ENCODE measurements at regions not wholly inside any gene's neighbourhood (a gene's known extent, or its start where the extent isn't known, plus 50 kb on each side); places are given as distances from the start of the nearest gene placed in this dataset.

GRCh38 chr4:137961051-137961438, 281.1 kb downstream of the SLC7A11 start:
- Histone ChIP-seq H3K9me3 (ENCODE audit: low read length) (no peaks in the 10 kb centered on the region), H4K20me1 (ENCODE audit: insufficient read depth, low read length) (no peaks in the 10 kb centered on the region), H3K9me2 (ENCODE audit: insufficient read depth, low read length) (no peaks in the 10 kb centered on the region), H3K79me2 (ENCODE audit: insufficient read depth, low read depth, low read length) (no peaks in the 10 kb centered on the region), H2AFZ (ENCODE audit: low read length) (no peak overlapping the region), H3K4me1 (ENCODE audit: insufficient read depth, low read length, poor library complexity, severe bottlenecking) (no peaks in the 10 kb centered on the region), H3K27ac (ENCODE audit: low read depth, low read length, poor library complexity, severe bottlenecking) (no peak overlapping the region), H3K4me2 (ENCODE audit: low read length) (no peak overlapping the region), H3K4me3 (ENCODE audit: low read depth, low read length, poor library complexity, severe bottlenecking) (no peak overlapping the region), H3K36me3 (ENCODE audit: insufficient read depth, low read length) (no peaks in the 10 kb centered on the region)
- DNase-seq (ENCODE audit: low spot score) = no peak
- CTCF ChIA-PET (ENCODE audit: unreplicated experiment) = no interaction called here
- POLR2A ChIA-PET = interaction anchor here (1.4 kb wide), 1 partner anchor 10 kb away, joined by 3 read pairs; no protein-coding TSS in a partner anchor
- BruUV-seq (replicated peaks) = no TSS peak
- intact Hi-C loops (cut with micrococcal nuclease; ENCODE audit: unreplicated experiment) = no loop called here
- TF ChIP-seq, protein P1, sequence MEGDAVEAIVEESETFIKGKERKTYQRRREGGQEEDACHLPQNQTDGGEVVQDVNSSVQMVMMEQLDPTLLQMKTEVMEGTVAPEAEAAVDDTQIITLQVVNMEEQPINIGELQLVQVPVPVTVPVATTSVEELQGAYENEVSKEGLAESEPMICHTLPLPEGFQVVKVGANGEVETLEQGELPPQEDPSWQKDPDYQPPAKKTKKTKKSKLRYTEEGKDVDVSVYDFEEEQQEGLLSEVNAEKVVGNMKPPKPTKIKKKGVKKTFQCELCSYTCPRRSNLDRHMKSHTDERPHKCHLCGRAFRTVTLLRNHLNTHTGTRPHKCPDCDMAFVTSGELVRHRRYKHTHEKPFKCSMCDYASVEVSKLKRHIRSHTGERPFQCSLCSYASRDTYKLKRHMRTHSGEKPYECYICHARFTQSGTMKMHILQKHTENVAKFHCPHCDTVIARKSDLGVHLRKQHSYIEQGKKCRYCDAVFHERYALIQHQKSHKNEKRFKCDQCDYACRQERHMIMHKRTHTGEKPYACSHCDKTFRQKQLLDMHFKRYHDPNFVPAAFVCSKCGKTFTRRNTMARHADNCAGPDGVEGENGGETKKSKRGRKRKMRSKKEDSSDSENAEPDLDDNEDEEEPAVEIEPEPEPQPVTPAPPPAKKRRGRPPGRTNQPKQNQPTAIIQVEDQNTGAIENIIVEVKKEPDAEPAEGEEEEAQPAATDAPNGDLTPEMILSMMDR (conservative IDR thresholded peaks at IDR 0.05; ENCODE audit: low read length) = no peak
- no peak for TF ChIP-seq EZH2phosphoT487 (IDR thresholded peaks at IDR 0.05; ENCODE audit: borderline replicate concordance, low read depth, low read length)

- intact Hi-C loops (cut with micrococcal nuclease; ENCODE audit: unreplicated experiment) = no loop called here
- no peak for DNase-seq (ENCODE audit: low spot score)
- Histone ChIP-seq H3K27ac (ENCODE audit: low read depth, low read length, poor library complexity, severe bottlenecking) (no peak overlapping the region), H3K4me3 (ENCODE audit: low read depth, low read length, poor library complexity, severe bottlenecking) (no peak overlapping the region), H3K4me2 (ENCODE audit: low read length) (no peak overlapping the region), H3K79me2 (ENCODE audit: insufficient read depth, low read depth, low read length) (no peaks in the 10 kb centered on the region), H3K36me3 (ENCODE audit: insufficient read depth, low read length) (no peaks in the 10 kb centered on the region), H3K9me3 (ENCODE audit: low read length) (no peaks in the 10 kb centered on the region), H4K20me1 (ENCODE audit: insufficient read depth, low read length) (no peaks in the 10 kb centered on the region), H3K9me2 (ENCODE audit: insufficient read depth, low read length) (no peaks in the 10 kb centered on the region), H3K4me1 (ENCODE audit: insufficient read depth, low read length, poor library complexity, severe bottlenecking) (no peaks in the 10 kb centered on the region), H2AFZ (ENCODE audit: low read length) (no peak overlapping the region)
- no TSS peak for BruUV-seq (replicated peaks)
- POLR2A ChIA-PET = interaction anchor here (0.7 to 1.4 kb wide), 2 partner anchors 9 to 25 kb away, joined by 3 read pairs; no protein-coding TSS in a partner anchor
- no peak for TF ChIP-seq EZH2phosphoT487 (IDR thresholded peaks at IDR 0.05; ENCODE audit: borderline replicate concordance, low read depth, low read length)
- TF ChIP-seq, protein P1 (conservative IDR thresholded peaks at IDR 0.05; ENCODE audit: low read length) = no peak
- CTCF ChIA-PET (ENCODE audit: unreplicated experiment) = no interaction called here
Observed at GRCh38 chr4:137960371-137961050, 281.6 kb downstream of the SLC7A11 start.

DNA sequence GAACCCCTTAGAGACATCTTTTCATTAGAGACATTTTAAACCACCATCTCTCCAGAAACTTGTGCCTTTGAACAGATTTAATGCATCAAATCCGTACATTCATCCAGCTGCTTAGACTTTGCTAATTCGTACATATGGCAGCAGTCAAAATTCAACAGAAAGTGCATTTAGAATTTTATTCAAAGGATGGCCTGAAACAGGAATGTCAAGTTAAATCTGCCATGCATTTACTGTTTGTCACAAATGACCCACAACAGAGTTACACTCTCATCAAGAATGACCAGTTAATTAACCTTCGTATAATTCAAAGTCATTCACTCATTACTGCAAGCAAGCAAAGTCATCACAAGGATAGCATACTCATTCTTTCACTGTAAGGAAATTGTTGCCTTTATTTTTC, 284.3 kb downstream of the SLC7A11 start:
- Histone ChIP-seq H3K9me2 (ENCODE audit: insufficient read depth, low read length) (no peaks in the 10 kb centered on the region), H3K79me2 (ENCODE audit: insufficient read depth, low read depth, low read length) (no peaks in the 10 kb centered on the region), H3K4me3 (ENCODE audit: low read depth, low read length, poor library complexity, severe bottlenecking) (no peak overlapping the region), H3K27ac (ENCODE audit: low read depth, low read length, poor library complexity, severe bottlenecking) (no peak overlapping the region), H3K36me3 (ENCODE audit: insufficient read depth, low read length) (no peaks in the 10 kb centered on the region), H3K4me1 (ENCODE audit: insufficient read depth, low read length, poor library complexity, severe bottlenecking) (no peaks in the 10 kb centered on the region), H4K20me1 (ENCODE audit: insufficient read depth, low read length) (no peaks in the 10 kb centered on the region), H3K4me2 (ENCODE audit: low read length) (no peak overlapping the region), H3K9me3 (ENCODE audit: low read length) (no peaks in the 10 kb centered on the region), H2AFZ (ENCODE audit: low read length) (no peak overlapping the region)
- no peak for DNase-seq (ENCODE audit: low spot score)
- TF ChIP-seq EZH2phosphoT487 (IDR thresholded peaks at IDR 0.05; ENCODE audit: borderline replicate concordance, low read depth, low read length) = no peak
- TF ChIP-seq, protein P1 (conservative IDR thresholded peaks at IDR 0.05; ENCODE audit: low read length) = no peak
- BruUV-seq (replicated peaks) = no TSS peak
- intact Hi-C loops (cut with micrococcal nuclease; ENCODE audit: unreplicated experiment) = no loop called here
- ChIA-PET CTCF (ENCODE audit: unreplicated experiment) (no interaction called here), POLR2A (no interaction called here)
